ENCODE measurements at regions not wholly inside any gene's neighbourhood (a gene's known extent, or its start where the extent isn't known, plus 50 kb on each side); places are given as distances from the start of the nearest gene placed in this dataset.

GRCh38 chr18:78622251-78622906 is 357.2 kb upstream of the SALL3 start:
- Histone ChIP-seq H3K79me1 (ENCODE audit: low read depth, low read length) (no peaks in the 10 kb centered on the region), H3K9me3 (replicated peaks in 1 of 2; ENCODE audit: control insufficient read depth in 2 of 2, insufficient read depth in 1 of 2, low read depth in 1 of 2, low read length in 2 of 2) (peaks cover 0 to 2% of the 10 kb centered on the region in 2 donors), H3K14ac (ENCODE audit: low read length) (no peak overlapping the region), H3K27me3 (ENCODE audit: control insufficient read depth in 3 of 3, insufficient read depth in 3 of 3, low read depth in 1 of 3, low read length in 3 of 3) (no peaks in the 10 kb centered on the region), H2BK15ac (ENCODE audit: low read length) (no peak overlapping the region), H3K4me3 (ENCODE audit: low read length in 2 of 2) (no peak overlapping the region), H4K8ac (ENCODE audit: low read depth, low read length) (no peak overlapping the region), H3K27ac (replicated peaks; ENCODE audit: low read length) (no peak overlapping the region), H2AFZ (ENCODE audit: low read length) (no peak overlapping the region), H4K91ac (ENCODE audit: low read depth, low read length, poor library complexity) (no peak overlapping the region), H3K4me2 (ENCODE audit: insufficient read depth, low read length, poor library complexity, severe bottlenecking) (no peak overlapping the region), H2AK5ac (ENCODE audit: low read depth, low read length) (no peak overlapping the region), H2BK5ac (ENCODE audit: low read length) (no peak overlapping the region), H3K9ac (ENCODE audit: low read depth, low read length, poor library complexity) (no peak overlapping the region), H3K4me1 (ENCODE audit: control insufficient read depth in 2 of 2, insufficient read depth in 1 of 2, low read depth in 1 of 2, low read length in 2 of 2) (peaks cover 0 to 10% of the 10 kb centered on the region in 2 donors), H2BK12ac (ENCODE audit: low read length) (no peak overlapping the region), H2BK120ac (ENCODE audit: low read depth, low read length) (no peak overlapping the region), H3K4ac (ENCODE audit: low read length) (no peak overlapping the region), H3K23ac (ENCODE audit: low read depth, low read length, poor library complexity) (no peak overlapping the region), H3K36me3 (replicated peaks in 1 of 2; ENCODE audit: control insufficient read depth in 2 of 2, insufficient read depth in 2 of 2, low read length in 2 of 2) (no peaks in the 10 kb centered on the region), H3K18ac (ENCODE audit: low read length) (no peak overlapping the region)
- DNase-seq (ENCODE audit: low spot score): no peak
- WGBS, 2 donors (ENCODE audit: extremely low coverage in 2 of 2, insufficient read length in 2 of 2, insufficient replicate concordance in 1 of 2): no CpG with 5 or more reads among the region's 11 CpGs

DNA sequence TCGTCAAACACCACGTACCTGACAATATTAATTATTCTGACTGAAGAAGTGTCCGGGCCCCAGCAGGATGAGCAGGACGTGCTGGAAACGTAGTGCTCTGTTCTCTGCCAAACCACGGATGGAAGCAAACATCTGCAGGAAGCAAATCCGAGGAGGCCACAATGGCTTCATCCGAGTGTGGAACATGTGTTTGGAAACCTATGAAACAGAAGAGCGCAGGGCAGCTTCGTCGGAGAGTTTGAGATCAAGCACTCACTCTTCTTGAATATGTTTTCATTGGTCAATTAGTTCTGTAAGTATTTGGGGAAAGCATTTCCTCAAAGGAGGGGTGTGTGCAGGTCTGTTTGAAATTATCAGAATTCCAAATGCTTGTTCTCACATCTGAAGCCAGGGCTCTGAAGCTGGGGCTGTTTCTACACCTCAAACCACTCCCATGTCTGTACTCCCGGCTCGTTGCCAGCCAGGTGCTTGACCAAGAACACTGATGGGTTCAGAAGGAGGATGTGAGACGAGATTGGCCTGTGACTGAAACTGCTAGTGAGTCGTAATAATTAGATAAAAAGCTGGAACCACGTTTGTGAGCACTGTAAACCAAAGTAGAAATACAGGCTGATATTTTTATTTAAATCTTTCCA is 356.6 kb upstream of the SALL3 start:
- H2BK5ac ChIP-seq (ENCODE audit: low read length): no peak overlapping the region
- H3K14ac ChIP-seq (ENCODE audit: low read length): no peak overlapping the region
- H3K9ac ChIP-seq (ENCODE audit: low read depth, low read length, poor library complexity): no peak overlapping the region
- no peaks in the 10 kb centered on the region for H3K79me1 ChIP-seq (ENCODE audit: low read depth, low read length)
- no peak overlapping the region for H3K23ac ChIP-seq (ENCODE audit: low read depth, low read length, poor library complexity)
- no peak overlapping the region for H3K4me3 ChIP-seq (ENCODE audit: low read length in 2 of 2)
- H3K27me3 ChIP-seq (ENCODE audit: control insufficient read depth in 3 of 3, insufficient read depth in 3 of 3, low read depth in 1 of 3, low read length in 3 of 3): no peaks in the 10 kb centered on the region
- no peak overlapping the region for H3K18ac ChIP-seq (ENCODE audit: low read length)
- no peak overlapping the region for H3K27ac ChIP-seq (replicated peaks; ENCODE audit: low read length)
- H3K4me1 ChIP-seq (ENCODE audit: control insufficient read depth in 2 of 2, insufficient read depth in 1 of 2, low read depth in 1 of 2, low read length in 2 of 2): peaks cover 0 to 10% of the 10 kb centered on the region in 2 donors
- H3K36me3 ChIP-seq (replicated peaks in 1 of 2; ENCODE audit: control insufficient read depth in 2 of 2, insufficient read depth in 2 of 2, low read length in 2 of 2): no peaks in the 10 kb centered on the region
- WGBS, 2 donors (ENCODE audit: extremely low coverage in 2 of 2, insufficient read length in 2 of 2, insufficient replicate concordance in 1 of 2): no CpG with 5 or more reads among the region's 16 CpGs
- H2BK120ac ChIP-seq (ENCODE audit: low read depth, low read length): no peak overlapping the region
- H2BK15ac ChIP-seq (ENCODE audit: low read length): no peak overlapping the region
- DNase-seq (ENCODE audit: low spot score): no peak
- H3K9me3 ChIP-seq (replicated peaks in 1 of 2; ENCODE audit: control insufficient read depth in 2 of 2, insufficient read depth in 1 of 2, low read depth in 1 of 2, low read length in 2 of 2): no peaks in the 10 kb centered on the region
- no peak overlapping the region for H2AK5ac ChIP-seq (ENCODE audit: low read depth, low read length)
- H2AFZ ChIP-seq (ENCODE audit: low read length): no peak overlapping the region
- no peak overlapping the region for H2BK12ac ChIP-seq (ENCODE audit: low read length)
- no peak overlapping the region for H3K4me2 ChIP-seq (ENCODE audit: insufficient read depth, low read length, poor library complexity, severe bottlenecking)
- no peak overlapping the region for H4K8ac ChIP-seq (ENCODE audit: low read depth, low read length)
- H3K4ac ChIP-seq (ENCODE audit: low read length): no peak overlapping the region
- no peak overlapping the region for H4K91ac ChIP-seq (ENCODE audit: low read depth, low read length, poor library complexity)

- no peak for DNase-seq (ENCODE audit: low spot score)
- Histone ChIP-seq H3K27ac (replicated peaks; ENCODE audit: low read length) (no peak overlapping the region), H2BK5ac (ENCODE audit: low read length) (peak overlapping the region; percentile 29), H3K14ac (ENCODE audit: low read length) (no peak overlapping the region), H3K4ac (ENCODE audit: low read length) (no peak overlapping the region), H4K8ac (ENCODE audit: low read depth, low read length) (no peak overlapping the region), H2AK5ac (ENCODE audit: low read depth, low read length) (no peak overlapping the region), H2BK12ac (ENCODE audit: low read length) (no peak overlapping the region), H3K4me2 (ENCODE audit: insufficient read depth, low read length, poor library complexity, severe bottlenecking) (no peak overlapping the region), H4K91ac (ENCODE audit: low read depth, low read length, poor library complexity) (peak overlapping the region; percentile 69), H3K23ac (ENCODE audit: low read depth, low read length, poor library complexity) (no peak overlapping the region), H3K18ac (ENCODE audit: low read length) (peak overlapping the region; percentile 74), H2BK15ac (ENCODE audit: low read length) (no peak overlapping the region), H2BK120ac (ENCODE audit: low read depth, low read length) (no peak overlapping the region), H3K4me3 (ENCODE audit: low read length in 2 of 2) (no peak overlapping the region), H3K9me3 (replicated peaks in 1 of 2; ENCODE audit: control insufficient read depth in 2 of 2, insufficient read depth in 1 of 2, low read depth in 1 of 2, low read length in 2 of 2) (peaks cover 0 to 2% of the 10 kb centered on the region in 2 donors), H3K9ac (ENCODE audit: low read depth, low read length, poor library complexity) (no peak overlapping the region), H3K4me1 (ENCODE audit: control insufficient read depth in 2 of 2, insufficient read depth in 1 of 2, low read depth in 1 of 2, low read length in 2 of 2) (peaks cover 0 to 10% of the 10 kb centered on the region in 2 donors), H3K36me3 (replicated peaks in 1 of 2; ENCODE audit: control insufficient read depth in 2 of 2, insufficient read depth in 2 of 2, low read length in 2 of 2) (no peaks in the 10 kb centered on the region), H3K27me3 (ENCODE audit: control insufficient read depth in 3 of 3, insufficient read depth in 3 of 3, low read depth in 1 of 3, low read length in 3 of 3) (no peaks in the 10 kb centered on the region), H2AFZ (ENCODE audit: low read length) (peak overlapping the region; percentile 55), H3K79me1 (ENCODE audit: low read depth, low read length) (no peaks in the 10 kb centered on the region)
- WGBS, 2 donors (ENCODE audit: extremely low coverage in 2 of 2, insufficient read length in 2 of 2, insufficient replicate concordance in 1 of 2): no CpG with 5 or more reads among the region's 16 CpGs
Observed at GRCh38 chr18:78624646-78625279, 354.9 kb upstream of the SALL3 start.

DNA sequence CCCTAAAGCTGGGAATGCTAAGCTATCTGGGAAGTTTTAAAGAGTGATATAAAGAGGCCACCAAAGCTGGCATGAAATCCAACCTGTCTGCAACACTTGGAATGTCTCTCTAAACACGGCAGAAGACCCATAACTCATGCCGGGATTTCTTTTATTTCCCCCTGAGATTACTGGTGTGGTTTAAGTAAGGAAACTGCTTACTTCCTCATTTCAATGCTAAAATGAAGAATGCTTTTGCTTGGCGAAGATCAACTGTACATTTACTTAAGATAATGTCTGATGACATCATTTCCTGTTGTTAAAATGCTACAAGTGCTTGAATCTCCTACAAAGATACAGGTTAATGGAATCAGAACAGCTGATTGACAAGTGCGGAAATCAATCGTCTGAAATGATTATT is 353.8 kb upstream of the SALL3 start:
- no peak overlapping the region for H2BK120ac ChIP-seq (ENCODE audit: low read depth, low read length)
- H3K79me1 ChIP-seq (ENCODE audit: low read depth, low read length): no peaks in the 10 kb centered on the region
- H3K4me3 ChIP-seq (ENCODE audit: low read length in 2 of 2): no peak overlapping the region
- H3K4me1 ChIP-seq (ENCODE audit: control insufficient read depth in 2 of 2, insufficient read depth in 1 of 2, low read depth in 1 of 2, low read length in 2 of 2): peaks cover 0 to 10% of the 10 kb centered on the region in 2 donors
- H2AK5ac ChIP-seq (ENCODE audit: low read depth, low read length): no peak overlapping the region
- H3K9me3 ChIP-seq (replicated peaks in 1 of 2; ENCODE audit: control insufficient read depth in 2 of 2, insufficient read depth in 1 of 2, low read depth in 1 of 2, low read length in 2 of 2): peaks cover 0 to 2% of the 10 kb centered on the region in 2 donors
- H3K36me3 ChIP-seq (replicated peaks in 1 of 2; ENCODE audit: control insufficient read depth in 2 of 2, insufficient read depth in 2 of 2, low read length in 2 of 2): no peaks in the 10 kb centered on the region
- H3K23ac ChIP-seq (ENCODE audit: low read depth, low read length, poor library complexity): no peak overlapping the region
- H3K27ac ChIP-seq (replicated peaks; ENCODE audit: low read length): no peak overlapping the region
- H2BK12ac ChIP-seq (ENCODE audit: low read length): no peak overlapping the region
- no peak overlapping the region for H2BK15ac ChIP-seq (ENCODE audit: low read length)
- no peak overlapping the region for H3K4me2 ChIP-seq (ENCODE audit: insufficient read depth, low read length, poor library complexity, severe bottlenecking)
- no peak overlapping the region for H2BK5ac ChIP-seq (ENCODE audit: low read length)
- no peak overlapping the region for H3K18ac ChIP-seq (ENCODE audit: low read length)
- H3K4ac ChIP-seq (ENCODE audit: low read length): no peak overlapping the region
- H3K9ac ChIP-seq (ENCODE audit: low read depth, low read length, poor library complexity): no peak overlapping the region
- H4K8ac ChIP-seq (ENCODE audit: low read depth, low read length): no peak overlapping the region
- no peak overlapping the region for H3K14ac ChIP-seq (ENCODE audit: low read length)
- WGBS, 2 donors (ENCODE audit: extremely low coverage in 2 of 2, insufficient read length in 2 of 2, insufficient replicate concordance in 1 of 2): no CpG with 5 or more reads among the region's 5 CpGs
- H4K91ac ChIP-seq (ENCODE audit: low read depth, low read length, poor library complexity): no peak overlapping the region
- DNase-seq (ENCODE audit: low spot score): no peak
- H2AFZ ChIP-seq (ENCODE audit: low read length): no peak overlapping the region
- no peaks in the 10 kb centered on the region for H3K27me3 ChIP-seq (ENCODE audit: control insufficient read depth in 3 of 3, insufficient read depth in 3 of 3, low read depth in 1 of 3, low read length in 3 of 3)

All from neuronal stem cell (in vitro differentiated cells).